H1 (cell line): ENCODE measurements at regions not wholly inside any gene's neighbourhood (a gene's known extent, or its start where the extent isn't known, plus 50 kb on each side); places are given as distances from the start of the nearest gene placed in this dataset.

Experiments
- CTCF ChIA-PET: fragments of 300-600 bp; sonication (Branson Sonifier 250); formaldehyde crosslinking; loops from one replicate; lab custom pipeline; 2021; ENCODE audit not compliant: partially characterized antibody; lab: Charles Lee
- POLR2A ChIA-PET: fragments of 300-600 bp; sonication (Branson Sonifier 250); formaldehyde crosslinking; loops from one replicate; lab custom pipeline; 2021; ENCODE audit warnings: inconsistent platforms; ENCODE audit not compliant: partially characterized antibody; lab: Charles Lee
- DNase-seq, 2 experiments: peaks; one replicate each; pipeline versions ENCODE4 v3.0.0 to v3.0.0-alpha.2; 2010 to 2022; ENCODE audit warnings: low spot score in 2 of 2, low read depth in 1 of 2, mixed read lengths in 1 of 2
- FAIRE-seq: peaks from 2 replicates; lab custom pipeline; 2011; peaks lifted over from hg19 to GRCh38; lab: Jason Lieb, UNC
- H2AFZ ChIP-seq: 2 replicates; pipeline ENCODE4 v1.8.1; 2012; ENCODE audit warnings: low read length, inconsistent platforms
- H2AK5ac ChIP-seq: 2 replicates; pipeline ENCODE4 v1.6.1; 2013; ENCODE audit warnings: low read depth, low read length
- H2BK120ac ChIP-seq: replicated peaks from 2 replicates; pipeline ENCODE3; 2013; ENCODE audit warnings: low read depth, low read length, inconsistent platforms
- H2BK12ac ChIP-seq: 2 replicates; pipeline ENCODE4 v1.6.1; 2013; ENCODE audit warnings: low read depth, low read length
- H2BK15ac ChIP-seq: 2 replicates; pipeline ENCODE4 v1.6.1; 2013; ENCODE audit warnings: low read length
- H2BK20ac ChIP-seq: 2 replicates; pipeline ENCODE4 v1.6.1; 2013; ENCODE audit warnings: low read length
- H2BK5ac ChIP-seq: 2 replicates; pipeline ENCODE4 v1.6.1; 2013; ENCODE audit warnings: low read depth, low read length
- H3K14ac ChIP-seq: 2 replicates; pipeline ENCODE4 v1.6.1; 2013; ENCODE audit warnings: inconsistent platforms; ENCODE audit not compliant: insufficient read length
- H3K18ac ChIP-seq: 2 replicates; pipeline ENCODE4 v1.6.1; 2013; ENCODE audit warnings: low read length; ENCODE audit errors: extremely low read depth
- H3K23ac ChIP-seq: 2 replicates; pipeline ENCODE4 v1.6.1; 2013; ENCODE audit warnings: inconsistent platforms; ENCODE audit not compliant: insufficient read length
- H3K23me2 ChIP-seq: 2 replicates; pipeline ENCODE4 v1.6.1; 2013; ENCODE audit warnings: low read depth, low read length
- H3K27ac ChIP-seq: 2 replicates; pipeline ENCODE4 v1.6.1; 2011; ENCODE audit warnings: low read depth, low read length, inconsistent platforms
- H3K27me3 ChIP-seq, 4 experiments: replicated peaks in 1 of 4; 1 replicate in 1 of 4; 2 replicates in 3 of 4; pipeline versions ENCODE4 v1.6.1 to v1.8.1; 2011 to 2013; ENCODE audit warnings: low read length in 3 of 4, mild to moderate bottlenecking in 3 of 4, inconsistent platforms in 2 of 4, mixed read lengths in 2 of 4, moderate library complexity in 1 of 4; ENCODE audit not compliant: control insufficient read depth in 3 of 4, insufficient read depth in 3 of 4; ENCODE audit errors: extremely low read depth in 1 of 4
- H3K36me3 ChIP-seq, 4 experiments: 2 replicates each; pipeline versions ENCODE4 v1.6.1 to v1.8.1; 2011 to 2013; ENCODE audit warnings: mild to moderate bottlenecking in 4 of 4, low read length in 3 of 4, moderate library complexity in 2 of 4, control low read depth in 1 of 4, inconsistent platforms in 1 of 4; ENCODE audit not compliant: insufficient read depth in 4 of 4, control insufficient read depth in 2 of 4
- H3K4ac ChIP-seq: replicated peaks from 2 replicates; pipeline ENCODE3; 2013; ENCODE audit warnings: low read length, low read depth, mixed read lengths, inconsistent platforms; ENCODE audit not compliant: insufficient read length
- H3K4me1 ChIP-seq, 4 experiments: replicated peaks in 1 of 4; 1 replicate in 1 of 4; 2 replicates in 3 of 4; pipeline versions ENCODE4 v1.6.1 to v1.8.1; 2011 to 2013; ENCODE audit warnings: low read length in 3 of 4, inconsistent platforms in 2 of 4, mixed read lengths in 1 of 4; ENCODE audit not compliant: insufficient read depth in 4 of 4, control insufficient read depth in 3 of 4
- H3K4me2 ChIP-seq, 2 experiments: 2 replicates each; pipeline versions ENCODE4 v1.6.1 to v1.8.1; 2011 to 2013; ENCODE audit warnings: low read depth in 2 of 2, low read length in 2 of 2, control low read depth in 1 of 2, inconsistent platforms in 1 of 2, mild to moderate bottlenecking in 1 of 2; ENCODE audit not compliant: insufficient read depth in 1 of 2
- H3K4me3 ChIP-seq, 4 experiments: fragments of 200-600, 300-600 bp in 1 of 4; sonication (generic), shearing (Covaris generic), sonication (Bioruptor Twin) in 1 of 4; 2 replicates each; pipeline versions ENCODE4 v1.5.1 to v1.8.1; 2011 to 2016; ENCODE audit warnings: low read length in 4 of 4, low read depth in 3 of 4, control low read depth in 2 of 4, inconsistent platforms in 2 of 4, mild to moderate bottlenecking in 2 of 4, mixed read lengths in 1 of 4, moderate library complexity in 1 of 4; ENCODE audit not compliant: insufficient read depth in 2 of 4; ENCODE audit errors: extremely low read depth in 1 of 4
- H3K56ac ChIP-seq: replicated peaks from 2 replicates; pipeline ENCODE3; 2013; ENCODE audit warnings: low read depth, mild to moderate bottlenecking, mixed read lengths, low read length, inconsistent platforms; ENCODE audit not compliant: insufficient read length
- H3K79me1 ChIP-seq: 2 replicates; pipeline ENCODE4 v1.6.1; 2013; ENCODE audit warnings: low read depth, low read length, control low read depth
- H3K79me2 ChIP-seq, 2 experiments: 2 replicates each; pipeline versions ENCODE4 v1.6.1 to v1.8.1; 2012 to 2013; ENCODE audit warnings: low read length in 2 of 2, mild to moderate bottlenecking in 2 of 2, inconsistent platforms in 1 of 2; ENCODE audit not compliant: insufficient read depth in 2 of 2, control insufficient read depth in 1 of 2
- H3K9ac ChIP-seq, 4 experiments: replicated peaks in 1 of 4; 1 replicate in 1 of 4; 2 replicates in 3 of 4; pipeline versions ENCODE4 v1.6.1 to v1.8.1; 2011 to 2013; ENCODE audit warnings: low read depth in 3 of 4, low read length in 3 of 4, control low read depth in 2 of 4, mild to moderate bottlenecking in 2 of 4, moderate library complexity in 2 of 4, inconsistent platforms in 1 of 4; ENCODE audit errors: extremely low read depth in 1 of 4
- H3K9me3 ChIP-seq, 2 experiments: 2 replicates each; pipeline versions ENCODE4 v1.6.1 to v1.8.1; 2012 to 2013; ENCODE audit warnings: mild to moderate bottlenecking in 2 of 2, moderate library complexity in 2 of 2, control low read depth in 1 of 2, inconsistent platforms in 1 of 2, low read depth in 1 of 2, low read length in 1 of 2, mixed read lengths in 1 of 2; ENCODE audit not compliant: insufficient read depth in 2 of 2
- H4K20me1 ChIP-seq, 2 experiments: replicated peaks in 1 of 2; 2 replicates each; pipeline versions ENCODE3 to v1.8.1; 2011 to 2013; ENCODE audit warnings: inconsistent platforms in 2 of 2, low read length in 2 of 2, mild to moderate bottlenecking in 1 of 2; ENCODE audit not compliant: insufficient read depth in 2 of 2, control insufficient read depth in 1 of 2
- H4K5ac ChIP-seq: 2 replicates; pipeline ENCODE4 v1.6.1; 2013; ENCODE audit warnings: low read length, low read depth, mixed read lengths, inconsistent platforms; ENCODE audit not compliant: insufficient read length
- H4K8ac ChIP-seq: 2 replicates; pipeline ENCODE4 v1.8.0; 2013; ENCODE audit warnings: mild to moderate bottlenecking, moderate library complexity, low read length, inconsistent platforms; ENCODE audit not compliant: insufficient read depth; ENCODE audit errors: extremely low read depth
- H4K91ac ChIP-seq: replicated peaks from 2 replicates; pipeline ENCODE3; 2013; ENCODE audit warnings: low read length, mixed read lengths, inconsistent platforms; ENCODE audit not compliant: insufficient read length
- BACH1 ChIP-seq: IDR thresholded peaks from 2 replicates; pipeline ENCODE4 v1.6.1; 2012; ENCODE audit warnings: low read length, improper control_type of control experiment
- MAFK ChIP-seq: IDR thresholded peaks from 2 replicates; pipeline ENCODE4 v1.6.1; 2012; ENCODE audit warnings: low read depth, mild to moderate bottlenecking, improper control_type of control experiment, low read length
- POLR2A ChIP-seq, 2 experiments: IDR thresholded peaks; 1 replicate in 1 of 2; 2 replicates in 1 of 2; pipeline ENCODE4 v1.6.1; 2011; ENCODE audit warnings: low read depth in 2 of 2, low read length in 2 of 2, mild to moderate bottlenecking in 2 of 2; ENCODE audit errors: control extremely low read depth in 1 of 2
- SIX5 ChIP-seq: IDR thresholded peaks from 2 replicates; pipeline ENCODE4 v1.6.1; 2011; ENCODE audit warnings: mild to moderate bottlenecking, low read depth, low read length
- SUZ12 ChIP-seq: fragments of 200-600 bp; sonication (generic); IDR thresholded peaks from 2 replicates; pipeline ENCODE4 v1.6.1; 2012; ENCODE audit warnings: mild to moderate bottlenecking, inconsistent platforms, low read length, moderate library complexity, mixed read lengths
- WGBS, 2 experiments: shearing (Covaris generic) in 1 of 2; methylation state at CpG; one replicate each; pipeline versions ENCODE4 v1.1.6 to v1.1.7; 2013 to 2015; ENCODE audit warnings: low lambda C conversion rate in 2 of 2, mixed read lengths in 2 of 2, inconsistent platforms in 1 of 2, low coverage in 1 of 2, missing lambda C conversion rate in 1 of 2; ENCODE audit not compliant: insufficient replicate concordance in 2 of 2, insufficient coverage in 1 of 2, insufficient read length in 1 of 2; ENCODE audit errors: extremely low coverage in 1 of 2, missing lambda C conversion rate in 1 of 2; 5-methylcytosine and 5-hydroxymethylcytosine counted together

DNA sequence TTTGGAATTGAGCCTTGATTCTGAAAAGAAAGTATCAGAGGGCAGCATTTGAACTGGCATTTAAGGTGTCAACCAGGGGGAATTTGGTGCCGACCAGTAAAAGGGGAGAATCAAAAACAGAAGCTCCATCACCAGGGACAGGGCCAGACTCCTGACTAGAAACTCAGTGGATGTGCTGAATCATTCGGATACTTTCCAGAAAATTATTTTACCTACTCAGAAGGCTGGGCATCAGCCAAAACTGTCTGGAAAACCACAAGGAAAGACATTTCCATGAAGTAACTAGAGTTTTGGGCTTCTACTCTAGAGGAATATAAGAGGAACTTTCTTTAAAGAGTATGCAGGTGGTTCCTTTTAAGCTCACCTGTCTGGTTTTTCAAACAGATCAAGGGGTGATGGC is 756.6 kb downstream of the RNF144A start:
- Histone ChIP-seq H3K27ac (no peak overlapping the region), H4K91ac (no peak overlapping the region), H3K18ac (no peak overlapping the region)
- no peak for TF ChIP-seq POLR2A (IDR thresholded peaks at IDR 0.05; ENCODE audit: control extremely low read depth in 1 of 2, low read depth in 2 of 2, low read length in 2 of 2)
- no peak for TF ChIP-seq BACH1
- TF ChIP-seq SIX5: no peak
- no peak for TF ChIP-seq MAFK
- no peak for TF ChIP-seq SUZ12
- TF ChIP-seq, all 59 proteins: peak for 0
- Histone ChIP-seq H2AK5ac (no peak overlapping the region), H3K79me2 (no peaks in the 10 kb centered on the region), H3K14ac (no peak overlapping the region), H4K20me1 (no peaks in the 10 kb centered on the region), H3K4me1 (peaks cover 0 to 8% (median 0%) of the 10 kb centered on the region in 4 experiments; a peak in 3 of 7 replicates), H3K56ac (no peak overlapping the region), H2BK20ac (no peak overlapping the region), H3K4me2 (no peak overlapping the region), H2AFZ (no peak overlapping the region), H4K5ac (no peak overlapping the region), H3K23ac (no peak overlapping the region), H3K36me3 (no peaks in the 10 kb centered on the region), H2BK12ac (no peak overlapping the region), H3K4me3 (no peak overlapping the region), H2BK5ac (no peak overlapping the region), H2BK120ac (no peak overlapping the region), H3K79me1 (no peaks in the 10 kb centered on the region), H3K9ac (no peak overlapping the region), H3K23me2 (no peaks in the 10 kb centered on the region), H3K4ac (no peak overlapping the region), H2BK15ac (no peak overlapping the region), H3K9me3 (peaks cover 0 to 6% of the 10 kb centered on the region in 2 experiments; a peak in 1 of 4 replicates), H4K8ac (no peak overlapping the region), H3K27me3 (no peaks in the 10 kb centered on the region)
- CTCF ChIA-PET: interaction anchor here (0.6 to 4.0 kb wide), 7 partner anchors 13 to 247 kb away, joined by 3 to 20 read pairs (median 4); no protein-coding TSS in a partner anchor
- FAIRE-seq: no peak
- 93% methylated on average over 2 of the region's 2 CpGs; no CpG with 5 or more reads in 1 of the 2 experiments for WGBS, 2 experiments
- DNase-seq: no peak
- POLR2A ChIA-PET: no interaction called here
